GM18508 (cell line): ENCODE measurements at regions not wholly inside any gene's neighbourhood (a gene's known extent, or its start where the extent isn't known, plus 50 kb on each side); places are given as distances from the start of the nearest gene placed in this dataset.
"Not testable (repeated sequence)": the region's sequence is repeated elsewhere in the genome, so short reads cannot be mapped to it uniquely, and the experiment has no call there.

Experiments
- ATAC-seq: cut with Tn5 transposase; IDR thresholded peaks from one replicate; pipeline ENCODE4 v1.9.1; 2021; ENCODE audit warnings: moderate number of reproducible peaks; ENCODE audit not compliant: insufficient read depth, unreplicated experiment

DNA sequence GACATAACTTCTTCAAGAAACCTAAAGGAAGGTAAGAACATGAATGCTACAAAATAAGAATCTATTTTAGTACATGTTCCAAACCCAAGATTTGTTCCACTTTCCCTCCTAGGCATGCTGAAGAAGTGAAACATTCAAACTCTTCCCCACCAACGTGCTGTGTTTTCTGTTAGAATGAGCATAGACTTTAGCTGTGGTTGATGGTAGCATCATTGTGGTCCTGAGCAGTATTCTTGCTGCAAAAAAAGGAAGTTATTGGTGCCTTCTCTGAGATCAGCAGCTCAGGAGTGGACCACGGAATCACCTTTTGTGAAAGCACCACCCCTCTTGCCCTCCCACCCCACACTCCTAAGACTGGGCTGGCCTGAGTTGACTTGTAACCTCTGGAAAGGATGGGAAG is 100.4 kb upstream of the POGK start:
- no peak for ATAC-seq

DNA sequence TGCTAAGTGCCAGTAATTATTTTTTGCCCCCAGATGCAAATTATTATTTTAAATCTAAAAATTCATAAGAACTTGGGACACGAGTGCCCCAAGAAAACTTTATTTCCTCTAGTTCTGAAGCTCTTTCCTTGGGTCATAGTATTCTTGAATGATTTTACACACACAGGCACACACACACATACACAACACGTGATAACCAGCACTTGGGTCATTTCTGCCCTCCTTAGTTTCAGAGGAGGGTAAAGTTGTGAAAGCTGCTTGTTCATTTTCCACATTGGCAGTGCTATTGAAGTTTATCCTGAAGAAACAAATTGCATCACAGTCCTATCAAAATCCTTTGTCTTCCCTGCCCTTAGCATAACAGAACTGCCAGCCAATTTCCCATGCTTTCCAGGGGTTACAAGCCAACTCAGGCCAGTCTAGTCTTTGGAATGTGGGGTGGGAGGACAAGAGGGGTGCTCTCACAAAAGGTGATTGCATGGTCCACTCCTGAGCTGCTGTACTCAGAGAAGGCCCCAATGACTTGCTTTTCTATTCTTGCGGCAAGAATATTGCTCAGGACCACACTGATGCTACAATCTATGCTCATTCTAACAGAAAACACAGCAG is 98.5 kb upstream of the POGK start:
- ATAC-seq, result no peak

DNA sequence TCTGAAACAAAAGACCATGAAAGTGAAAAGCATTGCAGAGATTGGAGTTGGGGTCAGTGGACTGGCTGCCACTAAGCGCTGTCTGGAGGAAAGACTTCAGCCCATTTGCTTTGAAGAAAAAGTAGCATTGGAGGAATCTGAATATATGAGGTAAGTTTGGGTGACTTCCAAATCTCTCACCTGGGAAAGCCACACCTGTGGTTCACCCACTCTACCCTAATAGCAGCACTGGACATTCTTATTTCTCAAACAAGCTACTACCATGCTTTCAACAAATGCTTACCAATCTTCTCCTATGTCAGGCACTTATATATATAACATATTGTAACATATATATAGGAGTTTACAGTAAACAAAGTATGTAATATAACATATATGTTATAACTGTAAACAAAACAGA is 76.0 kb upstream of the POGK start:
- ATAC-seq, result no peak

DNA sequence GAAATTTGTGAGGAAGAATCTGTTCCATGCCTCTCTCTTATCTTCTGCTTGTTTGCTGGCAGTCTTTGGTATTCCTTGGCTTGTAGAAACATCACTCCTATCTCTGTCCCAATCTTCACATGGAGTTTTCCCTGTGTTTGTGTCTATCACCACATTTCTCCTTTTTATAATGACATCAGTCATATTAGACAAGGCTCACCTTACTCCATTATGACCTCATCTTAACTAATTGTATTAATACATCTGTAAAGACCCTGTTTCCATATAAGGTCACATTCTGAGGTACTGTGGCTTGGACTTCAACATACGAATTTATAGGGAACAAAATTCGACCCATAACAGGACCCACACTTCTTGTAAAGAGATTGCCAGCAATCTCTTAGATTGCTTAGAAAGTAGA is 72.3 kb upstream of the POGK start:
- ATAC-seq, result no peak

DNA sequence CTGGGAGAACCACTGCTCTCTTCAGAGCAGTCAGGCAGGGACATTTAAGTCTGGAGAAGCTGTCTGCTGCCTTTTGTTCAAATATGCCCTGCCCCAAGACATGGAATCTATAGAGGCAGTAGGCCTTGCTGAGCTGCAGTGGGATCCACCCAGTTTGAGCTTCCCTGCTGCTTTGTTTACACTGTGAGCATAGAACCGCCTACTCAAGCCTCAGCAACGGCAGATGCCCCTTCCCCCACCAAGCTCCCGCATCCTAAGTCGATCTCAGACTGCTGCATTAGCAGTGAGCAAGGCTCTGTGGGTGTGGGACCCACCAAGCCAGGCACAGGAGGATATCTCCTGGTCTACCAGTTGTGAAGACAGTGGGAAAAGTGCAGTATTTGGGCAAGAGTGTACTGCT is 54.6 kb upstream of the POGK start:
- ATAC-seq, result not testable (repeated sequence)

DNA sequence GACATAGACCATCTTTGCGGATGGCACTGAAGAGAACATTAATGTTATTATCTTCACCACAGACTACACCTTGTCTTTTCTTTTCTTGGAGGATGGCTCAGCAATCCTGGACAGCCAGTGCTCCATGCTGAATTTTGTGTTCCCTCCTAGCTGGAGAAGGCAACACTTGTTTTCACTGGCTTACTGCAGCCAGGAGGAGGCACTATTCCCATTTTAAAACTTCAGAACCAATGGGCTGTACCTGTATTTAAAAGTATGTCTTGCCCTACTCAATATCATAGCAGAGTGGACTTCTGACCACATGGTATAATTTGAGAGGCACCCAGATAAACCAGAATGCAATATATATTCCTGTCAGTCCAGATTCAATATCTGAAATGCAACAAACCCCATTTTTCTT is 53.3 kb upstream of the POGK start:
- no peak for ATAC-seq

DNA sequence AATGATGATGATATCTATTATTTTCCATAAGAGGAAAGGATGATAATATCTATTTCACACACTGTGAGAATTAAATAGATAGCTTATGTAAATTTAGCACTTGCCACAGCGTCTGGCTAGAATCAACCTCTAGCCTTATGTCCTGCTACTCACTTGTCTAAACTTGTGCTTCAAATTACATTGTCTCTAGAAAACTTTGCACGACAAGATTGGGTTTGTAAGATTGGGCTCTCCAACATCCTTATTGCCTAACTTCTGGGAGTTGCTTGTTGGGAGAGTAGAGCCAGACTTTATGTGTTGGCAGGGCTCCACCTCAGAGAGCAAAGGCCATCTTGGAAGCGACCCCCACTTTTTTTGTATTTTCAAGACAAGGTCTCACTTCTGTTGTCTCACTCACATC is 50.0 kb upstream of the POGK start:
- ATAC-seq, result no peak
